T-cell (primary cell): ENCODE measurements at regions not wholly inside any gene's neighbourhood (a gene's known extent, or its start where the extent isn't known, plus 50 kb on each side); places are given as distances from the start of the nearest gene placed in this dataset.
"Not testable (repeated sequence)": the region's sequence is repeated elsewhere in the genome, so short reads cannot be mapped to it uniquely, and the experiment has no call there.

Experiments used
- ATAC-seq, 4 experiments: fragments of 200-7000 bp in 3 of 4; fragments of 150-1000 bp in 1 of 4; cut with Tn5 transposase; replicated peaks in 1 of 4; 1 replicate in 3 of 4; 2 replicates in 1 of 4; pipeline ENCODE4 v1.10.0; 2021; ENCODE audit warnings: moderate library complexity in 3 of 4, mild to moderate bottlenecking in 2 of 4, moderate number of reproducible peaks in 1 of 4
- CTCF ChIA-PET, 2 donors: fragments of 300-600 bp; sonication (Branson Sonifier 250); formaldehyde crosslinking; loops; one replicate each; lab custom pipeline; 2022; ENCODE audit warnings: antibody characterized with exemption in 2 of 2; lab: Charles Lee
- POLR2A ChIA-PET, 2 donors: fragments of 300-600 bp; sonication (Branson Sonifier 250); formaldehyde crosslinking; loops; one replicate each; lab custom pipeline; 2022; ENCODE audit warnings: antibody characterized with exemption in 2 of 2; lab: Charles Lee
- DNase-seq, 35 experiments: peaks; one replicate each; pipeline versions ENCODE4 v3.0.0 to v3.0.0-alpha.2; 2013 to 2023
- H3K27ac ChIP-seq: one replicate; pipeline ENCODE4 v1.5.1; 2013; ENCODE audit warnings: low read length
- H3K27me3 ChIP-seq, 2 experiments: replicated peaks in 1 of 2; 1 replicate in 1 of 2; 2 replicates in 1 of 2; pipeline versions ENCODE4 v1.6.1 to v1.7.0; 2013; ENCODE audit warnings: low read length in 1 of 2, mixed read lengths in 1 of 2; ENCODE audit not compliant: control insufficient read depth in 2 of 2, insufficient read depth in 2 of 2; ENCODE audit errors: extremely low read depth in 1 of 2
- H3K36me3 ChIP-seq, 2 donors: 1 replicate in 1 of 2; 2 replicates in 1 of 2; pipeline versions ENCODE4 v1.6.1 to v1.7.0; 2013; ENCODE audit warnings: low read length in 1 of 2; ENCODE audit not compliant: control insufficient read depth in 2 of 2, insufficient read depth in 1 of 2; ENCODE audit errors: extremely low read depth in 1 of 2
- H3K4me1 ChIP-seq, 2 experiments: 1 replicate in 1 of 2; 2 replicates in 1 of 2; pipeline versions ENCODE4 v1.6.1 to v1.7.0; 2013; ENCODE audit warnings: low read length in 2 of 2, mixed read lengths in 1 of 2; ENCODE audit not compliant: insufficient read depth in 2 of 2, control insufficient read depth in 1 of 2; ENCODE audit errors: extremely low read depth in 1 of 2
- H3K4me3 ChIP-seq, 2 donors: 1 replicate in 1 of 2; 2 replicates in 1 of 2; pipeline versions ENCODE4 v1.5.1 to v1.7.0; 2013; ENCODE audit warnings: mild to moderate bottlenecking in 2 of 2, low read length in 1 of 2, moderate library complexity in 1 of 2; ENCODE audit not compliant: control insufficient read depth in 1 of 2; ENCODE audit errors: extremely low read depth in 1 of 2
- H3K9me3 ChIP-seq: 2 replicates; pipeline ENCODE4 v1.7.0; 2013
- H3K27ac Mint-ChIP-seq, 2 donors: one replicate each; pipeline ENCODE4 v1.8.0; 2020 to 2021; ENCODE audit warnings: mild to moderate bottlenecking in 2 of 2, mixed read lengths in 2 of 2
- H3K27me3 Mint-ChIP-seq, 2 donors: one replicate each; pipeline ENCODE4 v1.8.0; 2021 to 2022; ENCODE audit warnings: mixed read lengths in 2 of 2
- H3K36me3 Mint-ChIP-seq: one replicate; pipeline ENCODE4 v1.8.0; 2021; ENCODE audit warnings: mixed read lengths
- H3K4me1 Mint-ChIP-seq, 3 donors: one replicate each; pipeline ENCODE4 v1.8.0; 2020 to 2022; ENCODE audit warnings: mixed read lengths in 3 of 3, mild to moderate bottlenecking in 1 of 3
- H3K4me3 Mint-ChIP-seq, 3 donors: one replicate each; pipeline ENCODE4 v1.8.0; 2020 to 2022; ENCODE audit warnings: mild to moderate bottlenecking in 3 of 3, mixed read lengths in 3 of 3, moderate library complexity in 3 of 3
- H3K9me3 Mint-ChIP-seq, 3 donors: one replicate each; pipeline ENCODE4 v1.8.0; 2020 to 2022; ENCODE audit warnings: mixed read lengths in 3 of 3
- WGBS: methylation state at CpG from one replicate; pipeline ENCODE4 v1.1.5; 2013; ENCODE audit warnings: missing lambda C conversion rate; ENCODE audit not compliant: insufficient coverage; 5-methylcytosine and 5-hydroxymethylcytosine counted together

GRCh38 chr1:189637041-189637440 is 840.6 kb downstream of the BRINP3 start:
- Histone ChIP-seq H3K4me1 (no peaks in the 10 kb centered on the region), H3K9me3 (no peaks in the 10 kb centered on the region), H3K27me3 (no peaks in the 10 kb centered on the region), H3K4me3 (no peak overlapping the region), H3K27ac (no peak overlapping the region), H3K36me3 (no peaks in the 10 kb centered on the region)
- no peak overlapping the region for H3K4me3 Mint-ChIP-seq
- H3K9me3 Mint-ChIP-seq = peaks cover 5 to 11% (median 11%) of the 10 kb centered on the region in 3 donors
- H3K4me1 Mint-ChIP-seq = no peaks in the 10 kb centered on the region
- ATAC-seq (no peak), DNase-seq (no peak)
- 93% methylated on average over 2 of the region's 2 CpGs for WGBS
- POLR2A ChIA-PET = no interaction called here
- no peaks in the 10 kb centered on the region for H3K27me3 Mint-ChIP-seq
- no peaks in the 10 kb centered on the region for H3K36me3 Mint-ChIP-seq
- CTCF ChIA-PET = no interaction called here
- H3K27ac Mint-ChIP-seq = no peak overlapping the region

- CTCF ChIA-PET, DNase-seq, H3K27ac Mint-ChIP-seq, H3K4me3 ChIP-seq, H3K4me3 Mint-ChIP-seq, H3K9me3 ChIP-seq, POLR2A ChIA-PET, H3K27me3 Mint-ChIP-seq, H3K4me1 Mint-ChIP-seq, H3K27ac ChIP-seq, H3K27me3 ChIP-seq, ATAC-seq, H3K36me3 ChIP-seq, H3K4me1 ChIP-seq, H3K36me3 Mint-ChIP-seq: not testable (repeated sequence)
- peaks cover 5 to 23% (median 15%) of the 10 kb centered on the region in 3 donors for H3K9me3 Mint-ChIP-seq
- WGBS = no CpG with 5 or more reads among the region's 5 CpGs
Observed at GRCh38 chr1:189644156-189644555, 833.5 kb downstream of the BRINP3 start.

- H3K36me3 Mint-ChIP-seq = no peaks in the 10 kb centered on the region
- 100% methylated on average over 3 of the region's 4 CpGs for WGBS
- H3K27me3 ChIP-seq = no peaks in the 10 kb centered on the region
- no peaks in the 10 kb centered on the region for H3K27me3 Mint-ChIP-seq
- no peak overlapping the region for H3K27ac Mint-ChIP-seq
- ATAC-seq (no peak), DNase-seq (no peak)
- no peak overlapping the region for H3K4me3 ChIP-seq
- no peaks in the 10 kb centered on the region for H3K4me1 Mint-ChIP-seq
- ChIA-PET CTCF (no interaction called here), POLR2A (no interaction called here)
- no peaks in the 10 kb centered on the region for H3K36me3 ChIP-seq
- H3K9me3 Mint-ChIP-seq = peaks cover 5 to 22% (median 14%) of the 10 kb centered on the region in 3 donors
- H3K4me3 Mint-ChIP-seq = no peak overlapping the region
- H3K27ac ChIP-seq = no peak overlapping the region
- H3K9me3 ChIP-seq = no peaks in the 10 kb centered on the region
- H3K4me1 ChIP-seq = no peaks in the 10 kb centered on the region
Observed at GRCh38 chr1:189644970-189645369, 832.7 kb downstream of the BRINP3 start.

GRCh38 chr1:189646066-189646465 is 831.6 kb downstream of the BRINP3 start:
- Mint-ChIP-seq H3K4me1 (no peaks in the 10 kb centered on the region), H3K36me3 (no peaks in the 10 kb centered on the region), H3K27ac (no peak overlapping the region), H3K4me3 (no peak overlapping the region), H3K9me3 (peaks cover 5 to 25% (median 18%) of the 10 kb centered on the region in 3 donors), H3K27me3 (no peaks in the 10 kb centered on the region)
- DNase-seq (no peak), ATAC-seq (no peak)
- Histone ChIP-seq H3K36me3 (no peaks in the 10 kb centered on the region), H3K27me3 (no peaks in the 10 kb centered on the region), H3K9me3 (no peaks in the 10 kb centered on the region), H3K4me3 (no peak overlapping the region), H3K4me1 (no peaks in the 10 kb centered on the region), H3K27ac (no peak overlapping the region)
- no CpG with 5 or more reads among the region's 1 CpG for WGBS
- POLR2A ChIA-PET = no interaction called here
- CTCF ChIA-PET = no interaction called here

GRCh38 chr1:189654906-189655305 is 822.8 kb downstream of the BRINP3 start:
- no peak overlapping the region for H3K27ac ChIP-seq
- no peaks in the 10 kb centered on the region for H3K9me3 ChIP-seq
- no peak overlapping the region for H3K27ac Mint-ChIP-seq
- H3K4me1 ChIP-seq = no peaks in the 10 kb centered on the region
- no peak overlapping the region for H3K4me3 ChIP-seq
- no peak overlapping the region for H3K4me3 Mint-ChIP-seq
- H3K27me3 ChIP-seq = no peaks in the 10 kb centered on the region
- no peaks in the 10 kb centered on the region for H3K4me1 Mint-ChIP-seq
- DNase-seq (no peak), ATAC-seq (no peak)
- ChIA-PET POLR2A (no interaction called here), CTCF (interaction anchor here in 1 of 2 donors (1.1 kb wide), 1 partner anchor 462 kb away, joined by 3 read pairs; no protein-coding TSS in a partner anchor)
- no peaks in the 10 kb centered on the region for H3K36me3 Mint-ChIP-seq
- peaks cover 11 to 23% (median 15%) of the 10 kb centered on the region in 3 donors for H3K9me3 Mint-ChIP-seq
- no peaks in the 10 kb centered on the region for H3K27me3 Mint-ChIP-seq
- H3K36me3 ChIP-seq = no peaks in the 10 kb centered on the region

GRCh38 chr1:189656628-189657530 is 820.8 kb downstream of the BRINP3 start:
- no peaks in the 10 kb centered on the region for H3K9me3 ChIP-seq
- H3K4me3 Mint-ChIP-seq = no peak overlapping the region
- WGBS = no CpG with 5 or more reads among the region's 5 CpGs
- H3K4me1 ChIP-seq = no peaks in the 10 kb centered on the region
- H3K4me1 Mint-ChIP-seq = no peaks in the 10 kb centered on the region
- H3K36me3 ChIP-seq = no peaks in the 10 kb centered on the region
- H3K9me3 Mint-ChIP-seq = peaks cover 10 to 20% (median 11%) of the 10 kb centered on the region in 3 donors
- ChIA-PET CTCF (no interaction called here), POLR2A (no interaction called here)
- DNase-seq (no peak), ATAC-seq (no peak)
- no peak overlapping the region for H3K27ac Mint-ChIP-seq
- no peak overlapping the region for H3K27ac ChIP-seq
- no peaks in the 10 kb centered on the region for H3K27me3 Mint-ChIP-seq
- H3K4me3 ChIP-seq = no peak overlapping the region
- H3K36me3 Mint-ChIP-seq = no peaks in the 10 kb centered on the region
- H3K27me3 ChIP-seq = no peaks in the 10 kb centered on the region
